GM23338 (cell line): ENCODE measurements at regions not wholly inside any gene's neighbourhood (a gene's known extent, or its start where the extent isn't known, plus 50 kb on each side); places are given as distances from the start of the nearest gene placed in this dataset.

ENCODE experiments used
- ATAC-seq: fragments of 200-7000 bp; cut with Tn5 transposase; 3 replicates; pipeline ENCODE4 v1.9.1; 2020
- DNase-seq: peaks from one replicate; pipeline ENCODE4 v3.0.0-alpha.2; 2015; ENCODE audit warnings: low spot score
- H2AFZ ChIP-seq: fragments of 200-600 bp; sonication (generic); 2 replicates; pipeline ENCODE4 v1.8.0; 2016; ENCODE audit warnings: antibody characterized with exemption, mild to moderate bottlenecking, moderate library complexity
- H3F3A ChIP-seq: fragments of 200-600 bp; sonication (generic); replicated peaks from 2 replicates; pipeline ENCODE4 v1.8.0; 2017; ENCODE audit warnings: antibody characterized with exemption, mixed run types, low read depth
- H3K27ac ChIP-seq: fragments of 200-600 bp; sonication (generic); 2 replicates; pipeline ENCODE4 v1.6.1; 2016; ENCODE audit warnings: low read depth
- H3K27me3 ChIP-seq: fragments of 200-600 bp; sonication (generic); 2 replicates; pipeline ENCODE4 v1.8.0; 2016; ENCODE audit warnings: mild to moderate bottlenecking, mixed run types, moderate library complexity; ENCODE audit not compliant: insufficient read depth
- H3K36me3 ChIP-seq: fragments of 200-600 bp; sonication (generic); 2 replicates; pipeline ENCODE4 v1.8.0; 2016; ENCODE audit warnings: mild to moderate bottlenecking; ENCODE audit not compliant: insufficient read depth
- H3K4me1 ChIP-seq: fragments of 200-600 bp; sonication (generic); 2 replicates; pipeline ENCODE4 v1.8.0; 2016; ENCODE audit warnings: mild to moderate bottlenecking, moderate library complexity; ENCODE audit not compliant: insufficient read depth
- H3K4me2 ChIP-seq: fragments of 200-600 bp; sonication (generic); 2 replicates; pipeline ENCODE4 v1.7.1; 2017; ENCODE audit warnings: mixed run types
- H3K4me3 ChIP-seq: fragments of 200-600 bp; sonication (generic); 2 replicates; pipeline ENCODE4 v1.6.1; 2016; ENCODE audit warnings: mixed run types
- H3K79me2 ChIP-seq: fragments of 200-600 bp; sonication (generic); replicated peaks from 2 replicates; pipeline ENCODE4 v1.8.0; 2017; ENCODE audit warnings: mild to moderate bottlenecking; ENCODE audit not compliant: insufficient read depth
- H3K9me2 ChIP-seq: fragments of 200-600 bp; sonication (generic); 2 replicates; pipeline ENCODE4 v1.8.0; 2017; ENCODE audit not compliant: insufficient read depth
- H4K20me1 ChIP-seq: fragments of 200-600 bp; sonication (generic); replicated peaks from 2 replicates; pipeline ENCODE4 v1.8.0; 2017; ENCODE audit warnings: mild to moderate bottlenecking; ENCODE audit not compliant: insufficient read depth
- H3K27ac Mint-ChIP-seq: 2 replicates; pipeline ENCODE4 v1.8.0; 2020; ENCODE audit warnings: inconsistent platforms, mild to moderate bottlenecking, moderate library complexity, mixed read lengths
- H3K27me3 Mint-ChIP-seq: 3 replicates; pipeline ENCODE4 v1.8.0; 2022; ENCODE audit warnings: low read depth, mild to moderate bottlenecking, moderate library complexity, mixed read lengths, inconsistent platforms; ENCODE audit not compliant: insufficient read depth, poor library complexity
- H3K36me3 Mint-ChIP-seq: 3 replicates; pipeline ENCODE4 v1.8.0; 2021; ENCODE audit warnings: low read depth, mild to moderate bottlenecking, inconsistent platforms, moderate library complexity, mixed read lengths
- H3K4me1 Mint-ChIP-seq: 3 replicates; pipeline ENCODE4 v1.8.0; 2020; ENCODE audit warnings: mild to moderate bottlenecking, inconsistent platforms, mixed read lengths
- H3K4me3 Mint-ChIP-seq: 3 replicates; pipeline ENCODE4 v1.8.0; 2021; ENCODE audit warnings: moderate library complexity, mild to moderate bottlenecking, inconsistent platforms, mixed read lengths
- H3K9me3 Mint-ChIP-seq: 3 replicates; pipeline ENCODE4 v1.8.0; 2020; ENCODE audit warnings: moderate library complexity, mild to moderate bottlenecking, inconsistent platforms, mixed read lengths
- CREB1 ChIP-seq: fragments of 250-450 bp; sonication (Bioruptor Pico); IDR thresholded peaks from 2 replicates; pipeline ENCODE4 v1.5.0; 2020; ENCODE audit warnings: low read depth, mild to moderate bottlenecking, moderate library complexity
- CTCF ChIP-seq, 2 experiments: fragments of 200-600 bp in 1 of 2; sonication (generic) in 1 of 2; conservative IDR thresholded peaks; 2 replicates each; pipeline versions ENCODE4 v1.5.1 to v1.6.1; 2016 to 2017; ENCODE audit warnings: antibody characterized with exemption in 2 of 2, low read depth in 2 of 2, mild to moderate bottlenecking in 2 of 2, moderate library complexity in 1 of 2
- ETS1 ChIP-seq: IDR thresholded peaks from 2 replicates; pipeline ENCODE4 v1.6.1; 2016; ENCODE audit warnings: antibody characterized with exemption
- EZH2 ChIP-seq: fragments of 200-600 bp; sonication (generic); IDR thresholded peaks from one replicate; pipeline ENCODE4 v1.8.0; 2017; ENCODE audit warnings: antibody characterized with exemption, mild to moderate bottlenecking, low read depth; ENCODE audit not compliant: unreplicated experiment
- EZH2phosphoT487 ChIP-seq: fragments of 200-600 bp; sonication (generic); IDR thresholded peaks from one replicate; pipeline ENCODE4 v1.8.1; 2018; ENCODE audit warnings: antibody characterized with exemption; ENCODE audit not compliant: unreplicated experiment
- JUNB ChIP-seq: IDR thresholded peaks from one replicate; pipeline ENCODE4 v1.6.1; 2016; ENCODE audit warnings: antibody characterized with exemption; ENCODE audit not compliant: unreplicated experiment
- NANOG ChIP-seq: IDR thresholded peaks from 2 replicates; pipeline ENCODE4 v1.6.1; 2016; ENCODE audit warnings: antibody characterized with exemption, borderline replicate concordance
- POLR2AphosphoS5 ChIP-seq: IDR thresholded peaks from 2 replicates; pipeline ENCODE4 v1.6.1; 2016; ENCODE audit warnings: antibody characterized with exemption, low read depth
- REST ChIP-seq: IDR thresholded peaks from one replicate; pipeline ENCODE4 v1.6.1; 2018; ENCODE audit warnings: antibody characterized with exemption; ENCODE audit not compliant: unreplicated experiment
- STAT1 ChIP-seq: IDR thresholded peaks from one replicate; pipeline ENCODE4 v1.6.1; 2016; ENCODE audit warnings: antibody characterized with exemption; ENCODE audit not compliant: unreplicated experiment
- ZNF114 ChIP-seq: fragments of 250-450 bp; sonication (Bioruptor Pico); IDR thresholded peaks from 2 replicates; pipeline ENCODE4 v1.5.0; 2020; ENCODE audit warnings: mild to moderate bottlenecking, moderate library complexity
- ZNF331 ChIP-seq: fragments of 250-450 bp; sonication (Bioruptor Pico); IDR thresholded peaks from 2 replicates; pipeline ENCODE4 v1.5.0; 2020; ENCODE audit warnings: low read depth, mild to moderate bottlenecking, moderate library complexity
- ZNF462 ChIP-seq: fragments of 250-450 bp; sonication (Bioruptor Pico); IDR thresholded peaks from 2 replicates; pipeline ENCODE4 v1.5.0; 2020; ENCODE audit warnings: mild to moderate bottlenecking, moderate library complexity

- no peak overlapping the region for H3K4me3 ChIP-seq
- no peak overlapping the region for H2AFZ ChIP-seq
- no peak overlapping the region for H3K27ac ChIP-seq
- Mint-ChIP-seq H3K27me3 (peaks cover 1% of the 10 kb centered on the region), H3K9me3 (no peaks in the 10 kb centered on the region; the same call in 2 of the 3 replicates), H3K4me1 (no peaks in the 10 kb centered on the region), H3K4me3 (no peak overlapping the region), H3K36me3 (no peaks in the 10 kb centered on the region), H3K27ac (no peak overlapping the region)
- TF ChIP-seq JUNB (no peak), REST (no peak), EZH2 (no peak), ZNF462 (no peak), STAT1 (no peak), POLR2AphosphoS5 (no peak), CTCF (conservative IDR thresholded peaks at IDR 0.05; ENCODE audit: low read depth in 2 of 2) (no peak), ZNF114 (CRISPR knock-in tag) (no peak), EZH2phosphoT487 (no peak), ZNF331 (CRISPR knock-in tag) (no peak), CREB1 (CRISPR knock-in tag) (no peak), ETS1 (no peak), NANOG (no peak)
- no peaks in the 10 kb centered on the region for H4K20me1 ChIP-seq
- no peak overlapping the region for H3K4me2 ChIP-seq
- ATAC-seq (no peak), DNase-seq (peak; percentile 2)
- H3K9me2 ChIP-seq: peaks cover 4% of the 10 kb centered on the region; the same call in 1 of the 2 replicates
- no peaks in the 10 kb centered on the region for H3K27me3 ChIP-seq
- no peaks in the 10 kb centered on the region for H3F3A ChIP-seq
- H3K4me1 ChIP-seq: no peaks in the 10 kb centered on the region
- no peaks in the 10 kb centered on the region for H3K79me2 ChIP-seq
- no peaks in the 10 kb centered on the region for H3K36me3 ChIP-seq
Measured at GRCh38 chr4:35695421-35695820, 548.9 kb downstream of the ARAP2 start.
